GM19468 (cell line): ENCODE measurements at regions not wholly inside any gene's neighbourhood (a gene's known extent, or its start where the extent isn't known, plus 50 kb on each side); places are given as distances from the start of the nearest gene placed in this dataset.
"Not testable (repeated sequence)": the region's sequence is repeated elsewhere in the genome, so short reads cannot be mapped to it uniquely, and the experiment has no call there.

Experiments used
- ATAC-seq: cut with Tn5 transposase; IDR thresholded peaks from one replicate; pipeline ENCODE4 v1.9.1; 2021; ENCODE audit warnings: mild to moderate bottlenecking, moderate library complexity, moderate number of reproducible peaks; ENCODE audit not compliant: unreplicated experiment; ENCODE audit errors: extremely low read depth

DNA sequence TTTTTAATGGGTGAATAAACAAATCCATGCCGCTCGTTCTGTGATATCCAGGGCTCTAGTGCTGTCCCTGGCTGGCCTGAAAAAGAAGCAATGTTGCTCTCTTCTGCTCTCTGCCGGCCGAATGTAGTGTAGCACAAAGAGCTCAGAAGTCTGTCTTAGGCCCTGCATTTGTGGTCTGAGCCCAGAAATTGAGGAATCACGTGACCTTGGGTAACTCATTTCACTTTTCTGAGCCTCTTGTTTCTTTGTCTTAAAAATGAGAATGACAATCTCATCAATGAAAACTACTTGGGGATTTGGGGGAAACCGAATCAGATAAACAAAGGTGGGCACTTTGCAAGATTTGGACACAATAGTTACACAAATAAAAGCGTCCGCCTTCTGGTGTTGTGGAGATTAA lies 381.6 kb upstream of the ASIC2 start:
- no peak for ATAC-seq

GRCh38 chr17:33676444-33676843 lies 383.3 kb upstream of the ASIC2 start:
- no peak for ATAC-seq

GRCh38 chr17:33679595-33679994 lies 386.5 kb upstream of the ASIC2 start:
- no peak for ATAC-seq

GRCh38 chr17:33680472-33680871 lies 387.4 kb upstream of the ASIC2 start:
- no peak for ATAC-seq

GRCh38 chr17:33682599-33682998 lies 389.5 kb upstream of the ASIC2 start:
- no peak for ATAC-seq

DNA sequence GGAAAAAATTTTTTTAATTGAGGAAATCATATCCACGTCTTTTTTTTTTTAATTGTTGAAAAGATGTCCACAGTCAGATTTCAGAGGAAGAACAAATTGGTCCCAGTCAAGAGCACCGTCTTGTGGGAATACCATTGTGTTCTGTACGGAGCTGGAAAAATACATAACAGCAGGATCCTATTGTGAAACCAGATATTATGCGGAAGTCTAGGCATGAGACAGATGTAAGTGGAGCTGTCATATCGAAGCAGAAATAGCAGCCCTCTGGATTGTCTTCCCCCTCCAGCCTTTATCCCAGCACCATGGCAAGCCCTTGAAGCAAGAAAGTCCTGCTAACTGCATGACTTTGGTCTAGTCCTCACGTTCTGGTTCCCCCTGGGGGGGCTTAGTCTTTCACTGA lies 391.6 kb upstream of the ASIC2 start:
- ATAC-seq: no peak

DNA sequence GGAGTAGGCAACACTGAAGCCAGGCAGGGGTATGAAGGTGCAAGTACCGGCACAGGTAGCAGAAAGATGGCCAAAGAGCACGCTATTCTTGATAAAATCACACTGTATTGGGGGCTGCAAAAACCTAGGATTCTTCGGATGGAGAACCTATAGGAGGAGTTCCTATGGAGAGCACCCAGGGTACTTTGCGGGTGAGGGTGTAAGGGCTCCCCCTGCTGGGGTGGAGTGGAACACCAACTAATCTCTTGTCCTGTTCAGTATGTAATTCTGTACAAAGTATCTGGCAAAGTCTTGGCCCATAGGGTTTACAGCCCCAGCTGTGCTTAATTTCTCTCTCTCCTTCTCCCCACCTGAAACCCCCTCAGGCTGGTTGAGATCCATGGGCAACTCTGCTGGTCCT lies 393.1 kb upstream of the ASIC2 start:
- no peak for ATAC-seq

DNA sequence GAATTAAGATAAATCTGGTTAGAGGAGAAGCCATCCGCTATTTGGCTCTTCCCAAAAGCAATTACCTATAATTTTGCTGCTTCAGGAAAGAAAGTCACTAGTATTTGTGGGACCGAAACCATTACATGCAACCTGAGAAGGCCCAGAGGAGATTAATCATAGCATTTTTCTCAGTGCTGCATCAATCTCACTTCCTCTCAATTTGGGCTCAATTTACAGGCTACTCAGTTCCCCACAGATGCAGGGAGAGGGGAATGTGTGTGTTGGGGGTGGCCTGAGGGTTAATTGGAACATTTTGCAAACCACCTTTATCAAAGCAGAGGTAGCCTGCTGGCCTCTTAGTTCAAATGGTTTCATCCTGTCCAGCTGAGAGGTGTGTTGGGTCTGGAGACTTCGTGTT lies 394.7 kb upstream of the ASIC2 start:
- ATAC-seq: no peak

- ATAC-seq: no peak
These were observed 395.7 kb upstream of the ASIC2 start for GRCh38 chr17:33688771-33689170.

GRCh38 chr17:33689725-33690124 lies 396.6 kb upstream of the ASIC2 start:
- ATAC-seq: no peak

GRCh38 chr17:33695431-33695830 lies 402.3 kb upstream of the ASIC2 start:
- ATAC-seq: no peak

- ATAC-seq: no peak
These were observed 403.0 kb upstream of the ASIC2 start for GRCh38 chr17:33696102-33696501.

DNA sequence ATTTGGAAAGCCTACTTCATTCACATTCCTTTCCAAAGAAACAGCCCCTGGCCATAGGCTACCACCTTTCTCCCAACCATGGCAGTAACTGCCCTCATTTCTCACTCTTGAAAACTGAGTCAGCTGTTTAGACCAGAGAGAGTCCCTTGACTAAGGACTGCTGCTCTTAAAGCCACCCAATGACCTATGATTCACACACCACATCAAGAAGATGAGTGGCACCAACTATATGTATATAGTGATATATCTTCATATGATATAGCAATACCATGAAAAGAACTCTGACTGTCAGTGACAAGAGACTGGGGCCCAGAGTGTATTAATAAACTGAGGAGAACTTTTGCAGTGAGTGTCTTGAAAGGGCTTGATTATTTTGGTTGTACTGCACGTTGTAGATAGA lies 404.5 kb upstream of the ASIC2 start:
- no peak for ATAC-seq

- ATAC-seq: no peak
These were observed 408.8 kb upstream of the ASIC2 start for GRCh38 chr17:33701910-33702309.

DNA sequence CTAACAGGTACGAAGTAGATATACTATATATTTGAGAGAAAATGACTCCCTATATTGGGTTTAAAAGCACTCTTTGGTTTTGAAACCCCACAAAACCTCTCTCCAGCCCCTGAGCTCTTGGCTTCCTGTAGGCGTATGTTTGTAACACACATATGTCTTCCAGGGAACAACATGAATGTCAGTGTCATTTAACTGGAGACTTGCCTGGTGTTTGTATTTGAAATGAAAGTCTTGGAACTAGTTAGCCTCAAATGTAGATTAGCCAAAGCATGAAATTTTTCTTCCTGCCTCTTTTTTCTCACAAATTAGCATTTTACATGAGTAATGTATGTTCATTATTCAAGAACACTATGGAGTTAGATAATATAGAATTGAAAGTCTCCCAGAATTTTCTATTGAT lies 411.8 kb upstream of the ASIC2 start:
- ATAC-seq: no peak

- ATAC-seq: no peak
These were observed 416.8 kb upstream of the ASIC2 start for GRCh38 chr17:33709881-33710280.

DNA sequence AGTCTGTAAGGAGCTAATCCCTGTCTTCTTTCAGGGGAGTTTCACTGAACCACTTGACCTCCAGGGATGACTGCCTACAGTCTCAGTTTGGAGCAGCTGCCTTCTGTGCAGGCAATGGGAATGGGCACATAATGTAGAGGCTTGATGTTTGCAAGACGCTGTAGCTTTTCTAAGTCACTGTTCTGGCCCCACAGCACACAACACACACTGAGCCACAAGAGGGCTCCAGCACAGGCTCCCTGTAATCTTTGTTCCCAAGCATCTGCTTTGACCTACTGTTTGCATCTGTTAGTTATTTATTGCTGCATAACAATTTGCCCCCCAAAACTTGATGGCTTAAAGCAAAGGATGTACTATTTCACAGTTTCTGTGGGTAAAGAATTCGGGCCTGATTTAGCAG lies 419.0 kb upstream of the ASIC2 start:
- ATAC-seq: no peak

- no peak for ATAC-seq
These were observed 423.9 kb upstream of the ASIC2 start for GRCh38 chr17:33716957-33717356.

DNA sequence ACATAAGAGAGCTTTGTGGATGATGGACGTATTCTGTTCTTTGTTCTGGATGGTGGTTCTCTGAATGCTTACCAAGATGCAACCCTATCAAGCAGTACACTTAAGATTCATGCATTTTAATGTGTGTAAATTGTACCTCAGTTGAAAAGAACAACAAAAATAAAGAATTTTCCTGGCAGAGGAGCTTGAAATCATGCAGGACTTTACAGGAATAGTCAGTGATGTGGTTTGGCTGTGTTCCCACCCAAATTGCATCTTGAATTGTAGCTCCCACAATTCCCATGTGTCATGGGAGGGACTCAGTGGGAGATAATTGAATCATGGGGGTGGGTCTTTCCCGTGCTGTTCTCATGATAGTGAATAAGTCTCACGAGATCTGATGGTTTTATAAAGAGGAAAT lies 430.6 kb upstream of the ASIC2 start:
- ATAC-seq: not testable (repeated sequence)

DNA sequence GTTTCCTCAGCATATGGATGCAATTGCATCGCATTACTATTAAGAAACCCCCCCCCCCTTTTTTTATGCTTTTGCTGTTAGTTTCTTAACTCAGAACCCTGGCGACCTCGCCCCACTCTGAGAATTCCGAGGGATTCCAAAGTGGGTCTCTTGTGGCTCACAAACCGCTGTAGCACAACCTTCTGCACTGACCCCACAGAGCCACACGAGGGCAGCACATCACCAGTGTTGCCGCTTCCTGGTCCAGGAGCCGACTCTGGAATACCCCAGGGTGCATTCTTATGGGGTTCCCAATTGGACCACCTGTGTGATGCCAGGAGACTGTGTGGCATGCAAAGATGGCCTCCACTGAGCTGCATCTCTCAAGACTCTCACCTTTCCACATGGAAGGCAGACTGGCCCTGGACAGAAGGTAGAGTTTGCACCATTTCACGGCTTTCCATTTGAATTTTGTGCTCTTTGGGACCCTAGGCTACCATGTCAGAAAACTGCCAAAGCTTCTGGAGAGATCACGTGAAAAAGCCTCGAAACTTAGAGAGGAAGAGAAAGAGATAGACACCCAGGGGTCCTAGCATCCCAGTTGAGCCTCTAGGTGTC lies 432.7 kb upstream of the ASIC2 start:
- no peak for ATAC-seq

- no peak for ATAC-seq
These were observed 437.0 kb upstream of the ASIC2 start for GRCh38 chr17:33730131-33730530.

DNA sequence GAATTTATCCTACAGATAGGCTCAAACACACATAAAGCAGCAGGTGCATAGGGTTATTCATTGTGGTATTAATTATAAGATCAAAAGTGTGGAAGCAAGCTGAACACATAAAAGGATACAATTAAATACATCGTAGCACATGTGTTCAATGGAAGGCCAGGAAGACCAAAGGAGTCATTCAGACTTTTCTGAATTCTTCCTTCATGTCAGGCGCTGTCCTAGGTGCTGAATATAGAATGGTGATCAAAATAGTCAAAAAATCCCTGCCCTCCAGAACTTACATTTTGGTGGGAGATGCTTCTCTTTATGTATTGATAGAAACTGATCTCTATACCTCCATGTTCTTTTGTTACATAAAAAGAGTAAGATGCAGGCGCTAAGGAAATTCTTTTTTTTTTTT lies 439.0 kb upstream of the ASIC2 start:
- ATAC-seq: no peak

DNA sequence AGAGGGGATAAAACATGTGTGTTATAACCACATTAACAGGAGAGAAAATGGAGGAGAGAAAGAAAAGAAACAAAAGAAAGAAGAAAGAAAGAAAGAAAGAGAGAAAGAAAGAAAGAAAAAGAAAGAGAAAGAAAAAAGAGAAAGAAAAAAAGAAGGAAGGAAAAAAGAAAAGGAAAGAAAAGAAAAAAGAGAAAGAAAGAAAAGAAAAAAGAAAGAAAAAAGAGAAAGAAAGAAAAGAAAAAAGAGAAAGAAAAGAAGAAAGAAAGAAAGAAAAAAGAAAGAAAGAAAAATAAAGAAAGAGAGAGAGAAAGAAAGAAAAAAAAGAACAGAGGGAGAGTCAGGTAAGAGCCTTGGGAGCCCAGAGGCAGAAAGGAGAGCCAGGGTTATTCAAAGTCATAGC lies 446.6 kb upstream of the ASIC2 start:
- no peak for ATAC-seq
